ENCODE measurements at regions not wholly inside any gene's neighbourhood (a gene's known extent, or its start where the extent isn't known, plus 50 kb on each side); places are given as distances from the start of the nearest gene placed in this dataset.
"Not testable (repeated sequence)": the region's sequence is repeated elsewhere in the genome, so short reads cannot be mapped to it uniquely, and the experiment has no call there.

DNA sequence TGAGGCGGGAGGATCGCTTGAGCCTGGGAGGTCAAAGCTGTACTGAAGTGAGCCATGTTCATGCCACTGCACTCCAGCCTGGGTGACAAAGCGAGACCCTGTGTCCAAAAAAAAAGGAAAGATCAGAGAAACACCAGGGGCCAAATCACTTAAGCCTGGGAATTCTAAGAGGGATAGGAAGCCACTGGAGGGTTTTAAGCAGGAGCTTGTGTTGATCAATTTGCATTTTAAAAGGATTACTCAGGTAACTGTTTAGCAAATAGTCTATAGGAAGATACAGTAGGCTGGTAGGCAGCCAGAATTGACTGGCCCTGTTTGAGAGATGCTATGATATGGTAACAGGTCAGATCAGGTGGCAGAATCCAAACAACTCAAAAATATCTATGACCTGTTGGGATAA lies 162.7 kb downstream of the SPTSSA start:
- no peak for DNase-seq

DNA sequence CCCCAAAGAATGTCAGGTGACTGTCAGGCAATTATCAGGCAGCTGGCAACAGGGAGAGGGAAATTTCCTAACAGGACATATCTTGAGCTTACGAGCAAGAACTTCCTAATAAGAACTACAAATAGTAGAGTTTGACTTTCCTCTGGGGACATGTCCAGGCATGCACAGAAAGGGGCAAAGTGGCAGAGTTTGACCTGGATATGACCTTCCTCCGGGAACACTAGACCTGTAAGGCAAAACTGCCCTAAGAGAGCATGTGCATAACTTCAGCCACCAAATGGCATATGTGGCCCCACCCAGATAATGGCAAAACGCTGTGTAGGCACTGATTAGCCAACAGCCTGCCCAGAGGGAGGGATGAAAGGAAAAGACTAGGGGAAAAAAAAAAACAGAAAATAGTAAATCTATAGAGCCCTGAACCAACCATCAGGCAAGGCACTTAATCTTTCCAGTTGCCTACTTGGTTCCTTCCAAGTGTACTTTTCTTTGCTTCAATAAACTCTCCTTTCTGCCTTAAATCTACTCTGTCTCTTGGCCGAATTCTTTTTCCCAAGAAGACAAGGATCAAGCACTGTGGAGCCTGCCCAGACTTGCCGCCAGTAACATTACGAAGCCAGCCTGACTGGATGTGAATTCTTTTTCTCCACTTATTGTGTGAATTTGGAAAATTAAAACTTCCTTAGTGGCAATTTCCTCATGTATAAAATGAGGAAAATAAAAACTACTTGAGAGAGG lies 164.1 kb downstream of the SPTSSA start:
- DNase-seq, result no peak

DNA sequence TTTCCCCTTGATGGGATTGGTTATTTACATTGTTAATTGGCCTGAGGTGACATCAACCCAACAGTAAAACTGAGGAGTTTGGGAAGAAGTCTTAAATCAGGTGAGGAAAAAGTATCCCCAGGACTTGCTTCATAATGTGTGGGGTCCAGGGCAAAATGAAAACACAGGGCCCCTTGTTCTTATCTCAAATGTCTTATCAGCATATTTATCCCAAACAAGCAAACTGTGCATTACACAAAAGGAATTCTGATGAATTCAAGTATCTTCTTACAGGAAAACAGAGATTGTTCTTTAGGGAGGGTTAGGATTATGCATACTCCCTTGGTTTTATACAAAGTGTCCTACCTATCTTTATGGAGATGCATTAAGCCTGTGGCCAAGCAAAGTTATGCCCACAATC lies 178.4 kb downstream of the SPTSSA start:
- DNase-seq, result no peak

DNA sequence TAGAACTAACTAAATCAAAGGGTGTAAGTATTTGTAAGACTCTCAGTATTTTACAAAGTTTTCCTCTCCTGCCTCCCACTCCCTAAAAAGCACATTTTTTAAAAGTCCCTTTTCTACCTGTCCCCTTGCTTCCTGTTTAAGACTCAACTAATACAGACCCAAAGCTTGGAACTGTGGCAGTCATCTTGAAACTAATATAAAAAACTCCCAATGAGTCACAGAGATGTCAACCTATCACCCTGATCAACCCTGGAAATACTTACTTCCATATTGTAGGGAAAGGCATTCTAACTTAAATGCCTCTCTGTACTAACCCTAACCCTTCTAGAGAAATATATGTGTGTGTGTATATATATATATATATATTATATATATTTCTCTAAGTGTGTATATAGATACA lies 184.8 kb downstream of the SPTSSA start:
- DNase-seq, result no peak

GRCh38 chr14:34275530-34275929 lies 186.5 kb downstream of the SPTSSA start:
- no peak for DNase-seq

GRCh38 chr14:34275078-34275477 lies 187.0 kb downstream of the SPTSSA start:
- DNase-seq, result no peak

GRCh38 chr14:34273716-34274115 lies 188.3 kb downstream of the SPTSSA start:
- DNase-seq, result not testable (repeated sequence)

- no peak for DNase-seq
These were observed 191.7 kb downstream of the SPTSSA start for GRCh38 chr14:34270361-34270760.

GRCh38 chr14:34266344-34266743 lies 195.7 kb downstream of the SPTSSA start:
- DNase-seq, result no peak

- DNase-seq, result no peak
These were observed 199.7 kb downstream of the SPTSSA start for GRCh38 chr14:34262127-34262910.

- no peak for DNase-seq
These were observed 202.0 kb downstream of the SPTSSA start for GRCh38 chr14:34259996-34260395.

DNA sequence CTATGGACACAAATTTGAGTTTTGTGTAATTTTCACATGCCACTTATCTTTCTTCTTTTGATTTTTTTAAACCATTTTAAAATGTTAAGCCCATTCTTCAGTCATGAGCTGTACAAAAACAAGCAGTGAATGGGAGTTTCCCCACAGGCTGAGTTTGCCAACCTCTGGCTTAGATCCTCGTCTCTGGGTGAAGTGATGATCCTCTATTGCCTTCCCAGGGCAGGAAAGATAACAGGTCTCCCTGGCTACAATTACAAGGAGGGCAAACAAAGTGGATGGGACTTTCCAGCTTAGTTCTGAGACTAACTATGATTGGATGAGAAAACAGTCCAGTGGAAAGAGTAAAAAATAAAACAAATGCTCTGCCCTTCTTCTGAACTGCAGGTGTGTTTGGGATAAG lies 203.7 kb downstream of the SPTSSA start:
- DNase-seq, result no peak

DNA sequence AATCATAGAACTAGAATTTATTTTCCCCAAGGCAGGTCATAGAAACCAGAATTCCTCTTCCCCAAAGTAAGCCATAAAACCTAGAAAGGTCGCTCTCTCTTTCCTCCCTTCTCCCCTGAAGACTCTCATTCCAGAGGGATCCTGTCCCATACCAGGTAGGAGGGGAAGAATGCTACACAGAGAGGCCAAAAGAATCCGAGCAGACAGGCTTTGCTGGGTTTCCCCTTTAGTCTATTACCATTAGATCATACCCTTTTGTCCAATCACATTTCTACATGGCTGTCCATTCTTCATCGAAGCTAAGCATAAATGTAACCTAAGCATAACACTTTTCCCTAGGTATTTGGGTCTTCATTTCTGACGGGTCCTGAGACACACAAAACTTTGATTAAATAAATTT lies 204.5 kb downstream of the SPTSSA start:
- DNase-seq, result no peak

GRCh38 chr14:34256223-34256622 lies 205.8 kb downstream of the SPTSSA start:
- DNase-seq, result no peak

DNA sequence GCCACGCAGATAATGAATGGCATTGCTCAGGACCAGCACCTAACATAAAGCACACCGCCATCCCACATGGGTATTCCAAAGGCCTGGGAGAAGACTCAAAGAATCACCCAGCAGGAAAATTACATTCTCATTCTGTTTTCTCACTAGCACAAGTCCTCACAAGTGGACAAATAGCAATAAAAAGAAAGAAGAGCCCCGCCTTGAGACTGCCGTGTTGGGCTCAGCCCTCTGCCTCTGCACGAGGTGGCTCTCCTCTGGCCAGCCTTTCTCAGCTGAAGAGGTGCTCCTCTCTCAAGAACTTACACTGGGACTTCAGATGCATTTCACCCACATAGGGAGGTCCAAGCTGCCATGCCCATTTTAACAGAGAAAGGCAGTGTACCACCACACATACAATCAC lies 207.5 kb downstream of the SPTSSA start:
- DNase-seq, result no peak

GRCh38 chr14:34254031-34254430 lies 208.0 kb downstream of the SPTSSA start:
- DNase-seq, result no peak

DNA sequence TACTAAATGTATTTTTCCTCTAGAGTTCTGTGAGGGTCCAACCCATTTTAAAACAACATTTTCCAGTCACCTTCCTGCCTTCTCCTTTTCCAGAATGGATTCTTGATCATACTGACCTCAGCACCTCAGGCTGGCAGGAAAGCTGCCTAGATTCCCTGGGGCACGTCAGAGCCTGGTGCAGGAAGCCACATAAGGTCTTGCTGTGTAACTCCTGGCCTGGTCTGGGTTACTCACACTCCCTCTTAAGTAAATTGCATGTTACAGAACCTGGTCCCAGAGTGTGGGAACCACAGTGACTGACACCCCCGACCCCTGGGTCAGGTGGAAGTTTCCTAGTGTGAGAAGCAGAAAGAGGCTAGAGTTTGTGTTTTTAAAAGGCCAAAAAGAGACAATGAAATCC lies 209.8 kb downstream of the SPTSSA start:
- no peak for DNase-seq

DNA sequence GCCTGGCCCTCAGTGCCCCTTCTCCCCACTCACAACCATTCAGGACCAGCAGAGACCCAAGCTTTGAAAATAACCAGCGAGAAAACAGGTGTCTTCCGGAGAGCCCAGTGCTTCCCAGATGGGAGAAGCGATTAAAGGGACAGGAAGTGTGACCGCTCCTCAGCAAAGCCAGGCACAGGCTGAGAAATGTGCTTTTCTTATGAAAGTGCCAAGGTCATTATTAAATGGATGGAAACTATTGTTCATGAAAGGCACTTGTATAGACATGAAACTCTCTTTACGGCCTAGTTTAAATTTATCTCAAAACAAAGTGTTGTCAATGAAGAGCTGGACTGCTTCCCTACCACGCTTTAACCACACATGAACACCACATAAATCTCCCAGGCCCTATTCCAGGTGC lies 210.4 kb downstream of the SPTSSA start:
- DNase-seq, result no peak

- no peak for DNase-seq
These were observed 211.1 kb downstream of the SPTSSA start for GRCh38 chr14:34250959-34251358.

DNA sequence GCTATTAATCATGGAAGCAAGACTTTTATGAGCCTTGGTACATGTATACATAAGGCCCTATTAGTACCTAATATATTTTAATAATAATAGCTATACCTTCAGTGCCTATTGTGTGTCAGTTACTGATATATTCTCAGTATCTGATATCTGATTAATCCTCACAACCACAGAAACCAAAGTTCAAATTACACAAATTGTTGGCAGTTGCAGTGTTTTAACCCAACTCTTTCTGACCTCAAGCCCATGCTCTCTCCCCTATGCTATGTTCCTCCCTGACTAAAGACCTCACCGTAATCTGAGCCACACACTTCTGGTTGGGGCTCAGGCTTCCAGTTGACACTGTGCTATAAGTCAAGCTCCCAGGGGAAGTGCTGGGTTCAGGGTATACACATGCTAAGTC lies 214.4 kb downstream of the SPTSSA start:
- DNase-seq, result no peak

GRCh38 chr14:34246206-34246605 lies 215.8 kb downstream of the SPTSSA start:
- DNase-seq, result no peak

GRCh38 chr14:34243401-34243800 lies 218.6 kb downstream of the SPTSSA start:
- no peak for DNase-seq

GRCh38 chr14:34243001-34243400 lies 219.0 kb downstream of the SPTSSA start:
- no peak for DNase-seq

DNA sequence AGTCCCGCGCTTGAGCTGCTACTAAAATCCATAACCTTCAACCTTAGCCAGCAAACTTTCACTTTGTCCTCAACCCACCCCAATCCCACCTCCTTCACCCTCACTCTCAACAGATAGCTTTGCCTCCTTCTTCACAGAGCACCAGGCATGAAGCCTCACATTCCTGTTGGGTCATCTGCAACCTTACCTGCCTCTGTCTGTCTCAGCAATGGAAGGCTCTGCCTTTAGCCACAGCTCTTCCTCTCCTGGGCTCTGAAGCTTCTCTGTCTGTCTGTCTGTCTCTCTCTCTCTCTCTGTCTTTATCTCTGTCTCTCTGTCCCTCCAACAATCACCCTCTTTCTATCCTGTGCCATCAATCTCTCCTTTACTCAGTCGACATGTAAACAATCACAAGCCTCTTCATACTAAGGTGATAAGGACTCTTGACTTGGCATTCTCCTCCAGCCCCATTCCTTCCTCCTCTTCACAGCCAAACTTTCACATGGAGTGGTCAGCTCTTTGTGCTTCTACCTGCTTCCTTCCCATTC lies 220.8 kb downstream of the SPTSSA start:
- DNase-seq, result no peak

All from NCI-H510A (cell line).